HG03469 (cell line): ENCODE measurements at regions not wholly inside any gene's neighbourhood (a gene's known extent, or its start where the extent isn't known, plus 50 kb on each side); places are given as distances from the start of the nearest gene placed in this dataset.

Experiments used
- ATAC-seq: cut with Tn5 transposase; IDR thresholded peaks from one replicate; pipeline ENCODE4 v1.9.1; 2021; ENCODE audit warnings: mild to moderate bottlenecking, moderate library complexity, moderate number of reproducible peaks; ENCODE audit not compliant: unreplicated experiment

DNA sequence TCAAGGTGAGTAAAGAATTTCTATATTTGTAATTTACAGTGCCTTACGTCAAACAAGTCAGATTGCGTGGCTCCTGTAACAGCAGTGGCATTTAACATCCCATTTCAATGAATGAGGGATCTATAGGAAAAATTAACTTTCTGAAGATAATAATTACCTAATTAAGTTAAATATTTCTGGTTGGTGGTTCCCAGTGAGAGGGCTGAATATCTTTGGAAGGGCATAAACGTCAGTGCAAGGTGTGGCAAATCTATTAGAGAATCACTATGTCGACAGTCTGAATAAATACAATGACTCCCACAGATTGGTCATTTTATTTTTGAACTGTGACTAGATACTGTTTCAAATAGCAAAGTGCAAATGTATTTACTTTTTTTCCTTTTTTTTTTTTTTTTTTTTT, 80.0 kb downstream of the S1PR1 start:
- no peak for ATAC-seq

DNA sequence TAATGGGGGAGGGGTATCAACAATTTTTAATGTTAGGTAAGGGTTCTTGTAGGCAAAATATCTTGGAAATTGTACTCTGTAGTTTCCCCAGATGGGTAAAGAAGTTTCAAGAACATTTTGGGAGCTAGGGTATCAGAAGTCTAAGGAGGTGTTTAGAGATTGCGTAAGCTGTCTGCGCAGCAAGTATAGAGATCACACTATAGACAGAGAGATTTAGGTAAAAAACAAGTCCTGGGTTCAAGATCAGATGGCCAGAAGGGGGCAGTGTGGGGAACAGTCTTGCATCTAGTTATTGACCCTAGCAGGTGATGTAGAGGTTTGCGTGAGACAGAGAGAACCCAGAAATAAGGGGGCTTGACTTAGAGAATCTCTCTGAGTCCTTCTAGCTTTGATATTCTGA, 80.8 kb downstream of the S1PR1 start:
- no peak for ATAC-seq

DNA sequence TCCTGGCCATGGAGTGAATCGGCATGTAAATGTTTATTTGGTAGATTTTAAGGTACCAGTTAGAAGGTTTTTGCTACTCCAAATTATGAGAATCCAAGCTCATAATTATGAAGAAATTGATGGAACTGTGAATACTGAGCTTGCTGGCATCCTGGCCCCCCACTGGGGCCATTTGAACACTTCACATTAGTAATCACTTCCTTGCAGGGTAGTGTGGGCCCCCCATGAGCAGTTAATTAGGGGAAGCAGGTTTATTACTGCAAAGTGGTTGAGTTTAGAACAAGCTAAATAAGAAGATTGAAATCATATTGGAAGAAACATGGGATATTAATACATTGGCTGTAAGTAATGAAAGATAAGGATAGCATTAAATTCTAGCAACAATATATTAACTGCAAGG, 86.7 kb downstream of the S1PR1 start:
- no peak for ATAC-seq

DNA sequence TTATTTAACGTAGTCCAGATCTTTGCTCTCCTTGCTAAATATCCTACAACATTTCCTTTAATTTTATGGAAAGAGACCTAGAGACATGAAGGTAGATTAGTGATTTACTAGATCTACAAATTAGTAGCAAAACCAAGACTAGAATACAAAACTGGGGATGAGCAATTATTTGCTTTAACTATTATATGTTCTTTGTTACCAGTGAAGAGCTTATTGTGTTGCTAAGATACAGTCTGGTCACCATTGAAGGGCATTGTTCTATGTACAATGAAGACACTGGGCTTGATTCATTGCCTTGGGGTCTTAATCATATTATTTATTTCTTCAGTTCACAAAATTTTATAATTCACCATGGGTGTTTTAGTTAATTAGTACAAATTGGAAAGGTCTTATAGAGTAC, 88.3 kb downstream of the S1PR1 start:
- ATAC-seq: no peak

DNA sequence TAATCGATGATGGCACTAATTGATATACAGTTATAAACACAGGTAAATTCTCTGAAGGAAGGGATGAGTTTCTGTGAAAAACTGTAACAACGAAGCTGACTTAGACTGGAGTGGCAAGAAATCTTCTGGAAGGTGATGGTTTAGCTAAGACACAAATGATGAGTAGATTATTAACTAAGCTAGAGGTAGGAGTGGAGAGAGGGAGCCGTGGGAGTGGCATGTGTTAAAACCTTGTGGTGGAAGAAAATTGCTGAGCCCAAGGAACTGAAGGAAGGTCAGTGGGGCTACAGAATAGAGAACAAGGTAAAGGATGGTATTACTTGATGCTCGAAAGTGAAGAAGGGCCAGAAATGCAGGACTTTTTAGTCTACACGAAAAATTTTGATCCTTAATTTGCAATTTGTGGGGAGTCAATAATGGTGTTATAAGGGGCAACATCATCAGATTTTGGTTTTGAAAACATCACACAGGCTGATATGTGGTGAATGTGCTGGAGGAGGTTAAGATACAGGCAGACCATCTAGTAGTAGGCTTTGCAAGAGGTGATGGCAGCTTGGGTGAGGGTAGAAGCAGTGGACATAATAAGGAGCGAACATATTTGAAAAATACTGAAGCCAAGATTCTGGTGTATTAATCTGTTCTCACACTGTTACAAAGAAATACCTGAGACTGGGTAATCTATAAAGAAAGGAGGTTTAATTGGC, 93.8 kb downstream of the S1PR1 start:
- ATAC-seq: no peak

DNA sequence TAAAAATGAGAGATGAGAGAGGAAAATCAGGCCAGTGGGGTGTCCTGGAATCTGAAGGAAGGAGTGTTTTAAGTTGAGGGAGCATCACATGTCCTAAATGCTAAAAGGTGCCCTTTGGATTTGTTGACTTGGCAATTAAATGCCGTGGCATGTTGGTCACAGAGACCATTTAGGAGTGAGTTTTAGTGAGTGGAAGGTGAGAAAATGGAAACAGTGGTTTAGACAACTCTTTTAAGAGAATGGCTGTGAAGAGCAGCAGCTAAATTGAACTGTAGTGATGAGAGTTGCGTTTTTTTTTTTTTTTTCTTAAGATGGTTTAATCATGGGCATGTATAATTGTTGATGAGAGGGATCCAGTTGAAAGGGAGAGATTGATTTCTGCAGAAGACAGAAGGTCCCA, 95.0 kb downstream of the S1PR1 start:
- no peak for ATAC-seq

DNA sequence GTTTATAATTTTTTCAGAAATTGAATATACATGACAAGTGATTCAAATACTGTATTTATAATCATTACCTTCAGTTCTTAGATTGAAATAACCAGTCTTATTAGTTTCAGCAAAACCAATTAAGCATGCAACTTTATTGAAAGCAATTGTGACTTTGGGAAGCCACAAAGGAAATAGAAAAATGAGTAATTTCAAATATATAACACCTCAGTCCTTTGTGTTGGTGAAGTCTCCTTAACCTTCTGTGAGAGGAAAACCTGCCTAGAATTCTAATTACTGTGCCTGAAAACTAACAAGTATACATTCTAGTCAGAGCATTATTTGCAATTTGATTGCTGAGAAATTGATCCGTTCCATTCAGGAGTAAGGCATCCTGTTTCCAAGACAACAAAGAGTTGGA, 95.8 kb downstream of the S1PR1 start:
- no peak for ATAC-seq

DNA sequence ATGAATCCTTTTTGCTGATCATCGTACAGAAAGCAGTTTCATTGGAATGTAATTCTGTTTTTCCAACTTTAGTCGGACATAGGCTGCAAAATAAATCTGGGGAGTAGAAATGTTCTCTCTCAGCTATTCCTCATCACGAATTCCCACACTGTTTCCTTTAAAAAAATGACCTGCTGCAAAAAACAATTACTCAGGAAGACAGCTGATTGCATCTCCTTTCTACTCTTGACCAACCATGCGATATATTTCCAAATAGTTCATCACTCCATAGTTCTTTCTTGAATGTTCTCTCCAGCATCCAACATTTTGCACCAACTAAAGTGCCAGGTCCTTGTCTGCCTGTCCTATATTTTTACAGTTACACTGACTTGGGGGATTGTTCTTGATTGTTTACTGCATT, 96.4 kb downstream of the S1PR1 start:
- no peak for ATAC-seq

DNA sequence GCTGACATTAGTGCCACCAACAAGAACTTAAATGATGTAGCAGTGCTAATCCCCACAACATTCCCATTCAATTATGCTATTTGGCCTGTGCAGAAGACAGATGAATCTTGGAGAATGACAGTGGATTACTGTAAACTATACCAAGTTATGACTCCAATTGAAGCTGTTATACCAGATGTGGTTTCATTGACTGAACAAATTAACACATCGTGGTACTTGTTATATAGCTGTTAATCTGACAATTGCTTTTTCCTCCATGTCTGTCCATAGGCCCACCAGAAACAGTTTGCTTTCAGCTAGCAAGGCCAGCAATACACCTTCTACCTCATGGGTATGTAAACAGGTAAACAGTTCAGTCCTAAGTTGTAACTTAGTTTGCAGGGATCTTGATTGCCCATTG, 101.1 kb downstream of the S1PR1 start:
- ATAC-seq: no peak

DNA sequence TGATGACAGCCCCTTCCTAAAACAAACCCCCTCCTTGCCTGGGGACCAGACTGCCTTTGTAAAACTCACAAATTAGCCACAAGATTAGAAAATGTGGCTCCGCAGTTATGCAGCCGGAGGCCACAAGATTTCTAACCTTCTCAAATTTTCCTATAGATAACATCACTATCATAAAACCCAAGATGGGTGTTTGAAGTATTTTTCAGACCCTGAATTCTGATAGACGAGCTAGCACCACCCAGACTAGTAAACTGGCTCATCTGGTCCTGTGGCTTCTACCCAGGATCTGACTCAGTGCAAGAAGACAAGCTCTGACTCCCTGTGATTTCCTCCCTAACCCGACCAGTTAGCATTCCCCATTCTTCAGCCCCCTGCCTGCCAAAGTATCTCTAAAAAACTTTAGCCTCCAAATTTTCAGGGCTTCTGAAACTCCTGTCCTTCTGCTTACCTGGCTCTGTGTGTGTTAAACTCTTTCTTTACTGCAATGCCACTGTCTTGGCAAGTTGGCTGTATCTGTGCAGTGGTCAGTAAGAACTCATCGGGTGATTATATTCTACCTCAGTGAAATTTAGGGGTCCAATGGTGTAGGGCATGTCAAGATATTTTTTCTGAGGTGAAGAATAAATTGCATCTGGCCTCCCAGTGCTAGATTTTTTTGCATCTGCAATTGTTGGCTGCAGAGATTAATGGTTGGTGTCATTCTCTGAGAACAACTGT, 102.1 kb downstream of the S1PR1 start:
- ATAC-seq: no peak

DNA sequence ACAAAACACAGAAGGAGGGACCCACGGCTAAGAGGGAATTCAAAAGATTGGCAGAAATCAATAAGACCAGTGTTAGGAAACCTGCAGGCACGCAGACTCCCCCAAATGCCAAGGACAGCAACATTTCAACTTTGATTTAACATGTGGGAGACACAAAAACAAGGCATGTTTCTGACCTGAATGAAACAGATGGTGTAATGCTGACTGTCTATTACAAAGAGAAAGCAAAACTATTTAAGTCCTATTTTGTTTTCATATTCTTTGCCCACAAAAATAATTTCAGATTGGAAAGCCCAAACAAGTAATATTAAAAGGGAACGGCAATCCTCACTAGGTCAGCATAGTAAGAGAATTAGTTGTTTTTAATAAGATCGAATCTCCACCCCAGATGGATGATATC, 107.9 kb downstream of the S1PR1 start:
- no peak for ATAC-seq

DNA sequence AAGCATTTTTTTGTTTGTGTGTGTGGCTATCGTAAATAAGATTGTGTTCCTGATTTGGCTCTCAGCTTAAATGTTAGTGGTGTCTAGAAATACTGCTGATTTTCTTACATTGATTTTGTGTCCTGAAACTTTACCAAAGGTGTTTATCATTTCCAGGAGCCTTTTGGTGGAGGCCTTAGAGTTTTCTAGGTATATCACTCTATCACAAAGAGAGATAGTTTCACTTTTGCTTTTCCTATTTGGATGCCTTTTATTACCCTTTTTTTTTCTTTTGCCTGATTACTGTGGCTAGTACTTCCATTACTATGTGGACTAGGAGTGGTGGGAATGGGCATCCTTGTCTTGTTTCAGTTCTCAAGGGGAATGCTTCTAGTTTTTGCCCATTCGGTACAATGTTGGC, 109.6 kb downstream of the S1PR1 start:
- ATAC-seq: no peak

DNA sequence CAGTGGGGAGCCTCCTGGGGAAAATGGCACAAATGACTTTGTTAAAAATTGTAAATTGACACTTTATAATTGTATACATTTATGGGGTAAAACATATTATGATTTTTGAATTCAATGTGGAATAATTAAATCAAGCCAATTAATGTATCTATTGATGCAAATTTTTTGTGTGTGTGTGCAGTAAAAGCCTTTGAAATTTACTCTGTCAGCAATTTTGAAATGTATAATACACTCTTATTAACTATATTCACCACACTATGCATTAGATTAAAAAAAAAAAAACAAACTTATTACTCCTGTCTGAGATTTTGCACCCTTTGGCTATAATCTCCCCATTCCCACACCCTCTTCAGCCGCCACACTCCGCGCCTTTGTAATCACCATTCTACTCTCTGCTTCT, 119.2 kb downstream of the S1PR1 start:
- ATAC-seq: no peak

DNA sequence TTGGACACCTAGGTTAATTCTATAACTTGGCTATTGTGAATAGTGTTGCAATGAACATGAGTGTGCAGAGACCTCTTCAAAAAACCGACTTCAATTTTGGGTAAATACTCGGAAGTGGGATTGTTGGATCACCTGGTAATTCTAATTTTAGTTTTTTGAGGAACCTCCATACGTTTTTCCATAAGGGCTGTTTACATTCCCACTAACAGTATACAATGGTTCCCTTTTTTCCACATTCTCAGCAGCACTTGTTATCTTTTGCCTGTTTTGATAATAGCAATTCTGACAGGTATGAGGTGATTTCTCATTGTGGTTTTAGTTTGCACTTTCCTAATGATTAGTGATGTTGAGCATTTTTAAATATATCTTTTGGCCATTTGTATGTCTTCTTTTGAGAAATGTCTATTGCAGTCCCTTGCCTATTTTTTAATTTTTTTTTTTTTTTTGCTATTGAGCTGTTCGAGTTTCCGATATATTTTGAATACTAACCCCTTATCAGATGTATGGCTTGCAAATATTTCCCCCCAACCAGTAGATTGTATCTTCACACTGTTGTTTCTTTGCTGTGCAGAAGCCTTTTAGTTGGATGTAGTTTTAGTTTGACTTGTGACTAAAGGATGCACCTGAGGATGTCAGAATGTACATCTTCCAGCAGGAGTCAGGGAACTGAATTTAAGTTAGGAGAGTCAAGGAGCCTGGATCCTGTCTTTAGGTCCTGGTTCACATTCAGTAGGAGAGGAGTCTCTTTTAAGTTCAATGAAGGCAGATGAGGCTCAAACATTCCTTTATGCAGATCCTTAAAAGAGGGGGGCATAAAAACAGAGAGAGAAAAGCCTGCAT, 120.0 kb downstream of the S1PR1 start:
- peak; percentile 20 for ATAC-seq

DNA sequence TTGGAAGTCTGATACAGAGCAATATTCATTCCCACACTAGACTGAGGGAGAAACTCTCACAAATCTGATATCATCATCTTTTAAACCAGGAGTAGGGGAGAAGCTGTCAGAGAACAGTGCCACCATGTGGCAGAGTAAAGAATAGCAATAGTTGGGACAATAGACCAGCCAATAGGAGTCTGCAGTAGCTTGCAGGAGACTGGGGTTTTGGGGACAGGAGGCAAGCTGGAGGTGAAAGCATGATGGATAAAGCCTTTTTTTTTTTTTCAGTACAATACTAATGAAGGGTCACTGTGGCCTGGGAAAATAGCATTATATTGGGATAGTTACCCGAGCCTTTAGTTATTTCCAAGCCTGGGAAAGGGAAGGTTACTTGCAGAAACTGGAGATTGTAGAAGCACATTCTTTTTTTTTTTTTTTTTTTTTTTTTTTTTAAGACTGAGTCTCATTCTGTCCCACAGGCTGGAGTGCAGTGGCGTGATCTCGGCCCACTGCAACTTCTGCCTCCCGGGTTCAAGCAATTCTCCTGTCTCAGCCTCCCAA, 120.7 kb downstream of the S1PR1 start:
- ATAC-seq: peak; percentile 91

DNA sequence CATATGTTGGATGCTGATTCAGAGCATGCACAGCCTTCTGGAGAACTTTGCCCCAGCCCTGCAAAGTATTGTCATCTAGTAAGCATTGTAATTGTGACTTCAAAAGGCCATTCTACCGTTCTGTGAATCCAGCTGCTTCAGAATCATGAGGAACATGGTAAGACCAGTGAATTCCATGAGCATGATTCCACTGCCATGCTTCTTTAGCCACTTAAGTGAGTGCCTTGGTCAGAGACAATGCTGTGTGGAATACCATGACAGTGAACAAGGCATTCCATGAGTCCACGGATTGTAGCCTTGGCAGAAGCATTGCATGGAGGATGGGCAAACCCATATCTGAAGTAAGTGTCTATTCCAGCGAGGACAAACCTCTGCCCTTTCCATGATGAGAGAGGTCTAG, 123.7 kb downstream of the S1PR1 start:
- ATAC-seq: no peak

DNA sequence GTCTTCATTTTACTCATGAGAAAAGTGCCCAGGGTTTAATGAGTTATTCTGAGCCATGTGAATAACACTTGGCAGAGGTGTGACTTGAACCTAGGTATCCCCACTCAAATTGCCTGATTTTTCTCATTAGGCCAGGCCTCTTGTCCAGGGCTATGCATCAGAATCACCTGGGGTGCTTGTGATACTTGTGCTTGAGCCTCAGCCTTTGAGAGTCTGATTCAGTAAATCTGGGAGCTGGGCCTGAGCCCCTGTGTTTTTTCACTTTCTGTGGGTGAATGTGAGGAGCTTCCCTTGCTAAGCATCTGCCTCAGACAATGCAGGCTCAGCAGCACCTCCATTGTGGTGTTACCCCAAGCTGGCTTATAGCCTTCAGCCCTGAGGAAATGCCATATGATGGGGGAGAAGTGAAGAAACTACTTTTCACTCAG, 127.1 kb downstream of the S1PR1 start:
- peak; percentile 31 for ATAC-seq

DNA sequence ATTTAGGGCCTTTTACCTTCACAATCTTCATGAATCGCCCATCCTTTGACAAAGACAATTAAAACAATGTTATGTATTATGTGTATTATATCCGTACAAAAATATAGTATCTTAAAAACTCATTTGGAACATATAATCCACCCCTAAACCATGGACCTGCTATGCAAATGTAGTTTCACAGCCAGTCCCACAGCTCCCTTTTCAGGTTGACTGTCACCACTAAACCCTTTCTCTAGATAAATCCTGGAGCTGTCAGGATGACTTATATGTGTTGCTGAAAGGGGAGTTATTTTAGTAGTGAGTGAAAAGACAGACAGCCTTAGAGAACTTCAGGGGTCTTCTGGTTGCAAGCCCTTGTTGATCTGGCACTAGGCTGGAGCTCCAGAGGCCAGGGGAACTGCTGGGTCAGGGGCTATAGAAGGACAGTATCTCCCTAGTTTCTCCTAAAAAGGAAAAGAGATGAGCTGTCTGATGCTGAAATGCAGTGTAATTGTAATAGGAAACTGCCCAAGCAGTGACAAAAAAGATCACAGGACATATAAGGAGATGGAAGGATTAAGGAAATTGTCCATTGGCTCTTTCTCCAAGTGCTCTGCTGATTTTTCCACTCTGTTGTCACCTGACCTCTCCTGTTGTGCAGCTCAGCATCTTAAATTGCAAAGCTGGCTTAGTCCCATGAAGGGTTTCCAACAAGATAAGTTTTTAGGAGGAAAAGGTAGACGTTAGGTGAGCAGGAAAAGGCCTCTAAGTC, 127.7 kb downstream of the S1PR1 start:
- ATAC-seq: peak; percentile 50

DNA sequence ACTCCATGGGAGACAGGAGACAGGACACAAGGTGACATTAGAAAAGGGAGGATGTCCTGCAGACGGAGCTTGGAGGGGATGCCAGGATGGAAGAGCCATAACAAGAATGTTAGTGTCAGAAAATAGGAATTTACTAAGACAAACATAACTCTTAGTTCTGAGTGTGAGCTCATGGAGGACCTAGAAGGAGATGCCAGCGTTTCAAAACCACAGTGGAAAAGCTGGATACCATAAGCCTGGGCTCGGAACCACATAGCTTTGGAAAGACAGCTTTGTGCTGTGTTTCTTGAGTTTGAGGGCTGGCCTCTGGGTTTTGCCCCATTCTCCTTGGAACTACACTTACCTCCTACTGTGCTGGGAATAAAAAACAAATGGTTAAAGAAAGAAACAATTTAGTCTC, 128.4 kb downstream of the S1PR1 start:
- ATAC-seq: no peak

DNA sequence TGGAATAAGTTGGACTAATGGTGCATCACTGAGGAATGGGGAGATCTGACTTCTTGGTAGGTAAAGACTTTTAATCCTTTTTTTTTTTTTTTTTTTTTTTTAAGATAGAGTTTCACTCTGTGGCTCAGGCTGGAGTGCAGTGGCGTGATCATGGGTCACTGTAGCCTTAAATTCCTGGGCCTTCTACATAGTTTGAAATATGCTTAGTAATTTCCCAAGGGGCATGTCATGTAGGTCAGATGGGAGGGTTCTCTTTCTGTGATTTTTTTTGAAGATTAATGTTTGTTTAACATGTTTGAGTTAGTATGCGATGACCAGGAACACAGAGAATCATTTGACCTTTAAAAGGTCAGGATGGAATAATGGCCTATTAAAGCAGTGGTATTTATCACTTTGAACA, 129.1 kb downstream of the S1PR1 start:
- no peak for ATAC-seq
